Fibroblast of lung (primary cell): ENCODE measurements at regions not wholly inside any gene's neighbourhood (a gene's known extent, or its start where the extent isn't known, plus 50 kb on each side); places are given as distances from the start of the nearest gene placed in this dataset.

ENCODE experiments used
- DNase-seq, 2 donors: peaks; one replicate each; pipeline versions ENCODE4 v3.0.0 to v3.0.0-alpha.2; 2010; ENCODE audit warnings: low read depth in 2 of 2
- H2AFZ ChIP-seq: 2 replicates; pipeline ENCODE4 v1.5.1; 2012; ENCODE audit warnings: low read length, control low read depth, inconsistent platforms
- H3K27ac ChIP-seq: 2 replicates; pipeline ENCODE4 v1.5.1; 2011; ENCODE audit warnings: low read length, control low read depth; ENCODE audit not compliant: insufficient read depth
- H3K27me3 ChIP-seq: 2 replicates; pipeline ENCODE4 v1.5.1; 2011; ENCODE audit warnings: mild to moderate bottlenecking, low read length; ENCODE audit not compliant: control insufficient read depth, insufficient read depth
- H3K36me3 ChIP-seq: 2 replicates; pipeline ENCODE4 v1.5.1; 2011; ENCODE audit warnings: low read length; ENCODE audit not compliant: control insufficient read depth, insufficient read depth
- H3K4me1 ChIP-seq: 2 replicates; pipeline ENCODE4 v1.5.1; 2011; ENCODE audit warnings: low read length; ENCODE audit not compliant: control insufficient read depth, insufficient read depth; ENCODE audit errors: extremely low read depth
- H3K4me2 ChIP-seq: 2 replicates; pipeline ENCODE4 v1.5.1; 2011; ENCODE audit warnings: low read length, control low read depth; ENCODE audit not compliant: insufficient read depth; ENCODE audit errors: extremely low read depth
- H3K4me3 ChIP-seq, 4 experiments: fragments of 200-600 bp in 1 of 4; sonication (generic) in 1 of 4; replicated peaks in 1 of 4; 2 replicates each; pipeline ENCODE4 v1.5.1; 2011 to 2016; ENCODE audit warnings: low read length in 4 of 4, low read depth in 3 of 4, mild to moderate bottlenecking in 3 of 4, control low read depth in 2 of 4, inconsistent platforms in 1 of 4, mixed read lengths in 1 of 4; ENCODE audit not compliant: insufficient read depth in 1 of 4; ENCODE audit errors: control extremely low read depth in 1 of 4
- H3K79me2 ChIP-seq: 2 replicates; pipeline ENCODE4 v1.5.1; 2012; ENCODE audit warnings: mild to moderate bottlenecking, low read length, inconsistent platforms; ENCODE audit not compliant: control insufficient read depth, insufficient read depth
- H3K9ac ChIP-seq: 2 replicates; pipeline ENCODE4 v1.5.1; 2011; ENCODE audit warnings: mild to moderate bottlenecking, low read length, control low read depth; ENCODE audit not compliant: insufficient read depth
- H3K9me3 ChIP-seq: 2 replicates; pipeline ENCODE4 v1.5.1; 2012; ENCODE audit warnings: low read depth, low read length; ENCODE audit not compliant: control insufficient read depth, insufficient read depth
- H4K20me1 ChIP-seq: 2 replicates; pipeline ENCODE4 v1.5.1; 2011; ENCODE audit warnings: low read length; ENCODE audit not compliant: control insufficient read depth, insufficient read depth; ENCODE audit errors: extremely low read depth
- EZH2 ChIP-seq: IDR thresholded peaks from 2 replicates; pipeline ENCODE4 v1.5.1; 2012; ENCODE audit warnings: low read length, control low read depth, mild to moderate bottlenecking; ENCODE audit errors: missing control alignments
- TF ChIP-seq, protein P1 (sequence below), 2 donors: IDR thresholded peaks in 1 of 2; conservative IDR thresholded peaks in 1 of 2; 1 replicate in 1 of 2; 2 replicates in 1 of 2; pipeline ENCODE4 v1.5.1; 2011 to 2012; ENCODE audit warnings: low read length in 2 of 2, control low read depth in 1 of 2, inconsistent platforms in 1 of 2, low read depth in 1 of 2, mild to moderate bottlenecking in 1 of 2

DNA sequence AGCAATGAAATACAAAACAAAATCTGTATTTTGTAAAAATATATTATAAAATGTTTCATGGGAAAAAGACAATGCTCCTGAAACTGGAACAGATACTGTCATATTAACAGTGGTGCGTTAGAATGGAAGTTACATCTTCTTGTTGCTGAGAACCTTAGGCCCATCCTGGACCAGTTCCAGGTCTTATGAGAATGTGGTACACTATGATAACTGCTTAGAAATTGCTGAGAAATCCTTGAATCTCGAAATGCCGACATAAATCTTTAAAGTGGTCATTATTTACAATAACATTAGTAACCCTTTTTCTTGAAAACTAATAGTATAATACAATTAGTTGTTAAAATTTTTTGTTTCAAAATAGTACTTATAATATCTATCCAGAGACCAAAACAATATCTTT is 747.9 kb upstream of the NCAM2 start:
- Histone ChIP-seq H3K27me3 (no peaks in the 10 kb centered on the region), H3K79me2 (no peaks in the 10 kb centered on the region), H3K4me1 (no peaks in the 10 kb centered on the region), H3K9ac (no peak overlapping the region), H3K9me3 (no peaks in the 10 kb centered on the region), H3K4me2 (no peak overlapping the region), H4K20me1 (no peaks in the 10 kb centered on the region), H3K27ac (no peak overlapping the region), H3K4me3 (no peak overlapping the region), H2AFZ (no peak overlapping the region), H3K36me3 (no peaks in the 10 kb centered on the region)
- no peak for TF ChIP-seq EZH2
- TF ChIP-seq, protein P1, sequence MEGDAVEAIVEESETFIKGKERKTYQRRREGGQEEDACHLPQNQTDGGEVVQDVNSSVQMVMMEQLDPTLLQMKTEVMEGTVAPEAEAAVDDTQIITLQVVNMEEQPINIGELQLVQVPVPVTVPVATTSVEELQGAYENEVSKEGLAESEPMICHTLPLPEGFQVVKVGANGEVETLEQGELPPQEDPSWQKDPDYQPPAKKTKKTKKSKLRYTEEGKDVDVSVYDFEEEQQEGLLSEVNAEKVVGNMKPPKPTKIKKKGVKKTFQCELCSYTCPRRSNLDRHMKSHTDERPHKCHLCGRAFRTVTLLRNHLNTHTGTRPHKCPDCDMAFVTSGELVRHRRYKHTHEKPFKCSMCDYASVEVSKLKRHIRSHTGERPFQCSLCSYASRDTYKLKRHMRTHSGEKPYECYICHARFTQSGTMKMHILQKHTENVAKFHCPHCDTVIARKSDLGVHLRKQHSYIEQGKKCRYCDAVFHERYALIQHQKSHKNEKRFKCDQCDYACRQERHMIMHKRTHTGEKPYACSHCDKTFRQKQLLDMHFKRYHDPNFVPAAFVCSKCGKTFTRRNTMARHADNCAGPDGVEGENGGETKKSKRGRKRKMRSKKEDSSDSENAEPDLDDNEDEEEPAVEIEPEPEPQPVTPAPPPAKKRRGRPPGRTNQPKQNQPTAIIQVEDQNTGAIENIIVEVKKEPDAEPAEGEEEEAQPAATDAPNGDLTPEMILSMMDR (conservative IDR thresholded peaks at IDR 0.05 in 1 of 2, IDR thresholded peaks at IDR 0.05 in 1 of 2; ENCODE audit: low read depth in 1 of 2, low read length in 2 of 2): no peak
- DNase-seq: no peak

DNA sequence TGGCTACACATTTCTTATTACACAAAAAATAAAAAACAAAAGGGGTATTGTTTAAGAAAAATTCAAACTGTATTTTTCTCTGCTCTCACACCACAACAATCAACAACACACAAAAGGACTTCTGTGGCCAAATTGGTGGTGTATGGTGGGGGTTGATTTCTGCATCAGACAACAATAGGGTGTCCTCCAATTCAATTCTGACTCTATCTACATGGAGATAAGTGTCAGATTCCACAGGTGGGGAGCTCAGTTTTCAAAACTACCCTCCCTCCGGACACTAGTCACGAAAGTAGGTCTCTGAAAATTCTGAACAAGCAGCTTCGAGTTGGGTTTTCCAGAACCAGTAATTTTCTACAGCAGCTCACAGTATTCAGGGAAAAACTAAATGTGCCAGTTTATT is 744.9 kb upstream of the NCAM2 start:
- no peaks in the 10 kb centered on the region for H3K36me3 ChIP-seq
- no peak for DNase-seq
- no peaks in the 10 kb centered on the region for H3K79me2 ChIP-seq
- no peak overlapping the region for H3K27ac ChIP-seq
- TF ChIP-seq EZH2: no peak
- TF ChIP-seq, protein P1 (conservative IDR thresholded peaks at IDR 0.05 in 1 of 2, IDR thresholded peaks at IDR 0.05 in 1 of 2; ENCODE audit: low read depth in 1 of 2, low read length in 2 of 2): no peak
- no peak overlapping the region for H2AFZ ChIP-seq
- no peak overlapping the region for H3K4me3 ChIP-seq
- no peaks in the 10 kb centered on the region for H4K20me1 ChIP-seq
- H3K9ac ChIP-seq: no peak overlapping the region
- no peak overlapping the region for H3K4me2 ChIP-seq
- H3K27me3 ChIP-seq: no peaks in the 10 kb centered on the region
- no peaks in the 10 kb centered on the region for H3K4me1 ChIP-seq
- no peaks in the 10 kb centered on the region for H3K9me3 ChIP-seq

DNA sequence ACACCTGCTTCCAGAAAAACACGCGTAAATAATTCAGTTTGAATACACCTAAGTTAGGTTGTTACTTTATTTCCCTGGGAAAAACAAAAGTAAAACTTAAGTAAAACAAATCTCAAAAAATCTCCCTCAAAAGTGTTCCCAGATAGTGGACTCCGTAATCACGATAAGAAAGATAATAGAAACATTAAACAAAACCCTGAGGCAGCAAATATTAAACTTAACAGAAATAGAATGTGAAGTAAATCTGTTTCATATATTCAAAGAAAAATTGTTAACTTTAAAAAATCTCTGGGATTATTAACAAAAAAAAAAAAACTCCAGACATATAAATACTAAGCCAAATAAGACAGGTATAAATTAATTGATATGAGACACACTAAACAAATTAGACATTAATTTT is 743.2 kb upstream of the NCAM2 start:
- H3K79me2 ChIP-seq: no peaks in the 10 kb centered on the region
- H3K9me3 ChIP-seq: no peaks in the 10 kb centered on the region
- no peak for DNase-seq
- H3K4me3 ChIP-seq: no peak overlapping the region
- no peak overlapping the region for H3K4me2 ChIP-seq
- no peak for TF ChIP-seq EZH2
- TF ChIP-seq, protein P1 (conservative IDR thresholded peaks at IDR 0.05 in 1 of 2, IDR thresholded peaks at IDR 0.05 in 1 of 2; ENCODE audit: low read depth in 1 of 2, low read length in 2 of 2): no peak
- no peak overlapping the region for H2AFZ ChIP-seq
- no peaks in the 10 kb centered on the region for H3K4me1 ChIP-seq
- no peaks in the 10 kb centered on the region for H3K27me3 ChIP-seq
- H3K36me3 ChIP-seq: no peaks in the 10 kb centered on the region
- no peaks in the 10 kb centered on the region for H4K20me1 ChIP-seq
- H3K9ac ChIP-seq: no peak overlapping the region
- H3K27ac ChIP-seq: no peak overlapping the region
